Ishikawa (cell line): ENCODE measurements at regions not wholly inside any gene's neighbourhood (a gene's known extent, or its start where the extent isn't known, plus 50 kb on each side); places are given as distances from the start of the nearest gene placed in this dataset.

ENCODE experiments used
- CEBPB ChIP-seq: IDR thresholded peaks from 2 replicates; pipeline ENCODE4 v1.6.1; 2012
- EP300 ChIP-seq: IDR thresholded peaks from 2 replicates; pipeline ENCODE4 v1.6.1; 2012; ENCODE audit warnings: borderline replicate concordance
- TCF12 ChIP-seq: IDR thresholded peaks from 2 replicates; pipeline ENCODE4 v1.6.1; 2012; ENCODE audit warnings: low read depth
- TF ChIP-seq, protein P1 (sequence below): IDR thresholded peaks from 2 replicates; pipeline ENCODE4 v1.6.1; 2012; ENCODE audit warnings: low read depth, mild to moderate bottlenecking

DNA sequence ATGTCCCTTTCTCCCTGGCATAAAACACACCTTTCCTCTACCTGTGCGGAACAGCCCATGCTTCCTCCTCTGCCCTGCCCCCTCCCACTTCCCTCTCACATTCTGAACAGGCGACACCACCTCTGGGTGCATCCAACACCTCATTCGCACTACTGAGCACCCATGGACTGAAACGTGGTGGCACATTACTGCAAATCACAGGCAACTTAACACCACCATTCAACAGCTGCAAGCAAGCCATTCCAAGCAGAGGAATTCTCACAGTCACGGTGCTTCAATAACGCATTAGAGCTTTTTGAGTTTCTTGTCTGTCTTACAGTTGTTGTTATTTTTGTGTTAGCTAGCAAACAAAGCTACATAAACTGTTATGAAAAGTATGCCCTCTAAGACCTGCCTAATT lies 298.2 kb upstream of the TAS2R1 start:
- TF ChIP-seq CEBPB (no peak), TCF12 (no peak), EP300 (no peak)
- TF ChIP-seq, protein P1, sequence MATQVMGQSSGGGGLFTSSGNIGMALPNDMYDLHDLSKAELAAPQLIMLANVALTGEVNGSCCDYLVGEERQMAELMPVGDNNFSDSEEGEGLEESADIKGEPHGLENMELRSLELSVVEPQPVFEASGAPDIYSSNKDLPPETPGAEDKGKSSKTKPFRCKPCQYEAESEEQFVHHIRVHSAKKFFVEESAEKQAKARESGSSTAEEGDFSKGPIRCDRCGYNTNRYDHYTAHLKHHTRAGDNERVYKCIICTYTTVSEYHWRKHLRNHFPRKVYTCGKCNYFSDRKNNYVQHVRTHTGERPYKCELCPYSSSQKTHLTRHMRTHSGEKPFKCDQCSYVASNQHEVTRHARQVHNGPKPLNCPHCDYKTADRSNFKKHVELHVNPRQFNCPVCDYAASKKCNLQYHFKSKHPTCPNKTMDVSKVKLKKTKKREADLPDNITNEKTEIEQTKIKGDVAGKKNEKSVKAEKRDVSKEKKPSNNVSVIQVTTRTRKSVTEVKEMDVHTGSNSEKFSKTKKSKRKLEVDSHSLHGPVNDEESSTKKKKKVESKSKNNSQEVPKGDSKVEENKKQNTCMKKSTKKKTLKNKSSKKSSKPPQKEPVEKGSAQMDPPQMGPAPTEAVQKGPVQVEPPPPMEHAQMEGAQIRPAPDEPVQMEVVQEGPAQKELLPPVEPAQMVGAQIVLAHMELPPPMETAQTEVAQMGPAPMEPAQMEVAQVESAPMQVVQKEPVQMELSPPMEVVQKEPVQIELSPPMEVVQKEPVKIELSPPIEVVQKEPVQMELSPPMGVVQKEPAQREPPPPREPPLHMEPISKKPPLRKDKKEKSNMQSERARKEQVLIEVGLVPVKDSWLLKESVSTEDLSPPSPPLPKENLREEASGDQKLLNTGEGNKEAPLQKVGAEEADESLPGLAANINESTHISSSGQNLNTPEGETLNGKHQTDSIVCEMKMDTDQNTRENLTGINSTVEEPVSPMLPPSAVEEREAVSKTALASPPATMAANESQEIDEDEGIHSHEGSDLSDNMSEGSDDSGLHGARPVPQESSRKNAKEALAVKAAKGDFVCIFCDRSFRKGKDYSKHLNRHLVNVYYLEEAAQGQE = no peak
